Esophagus squamous epithelium (tissue), 5 donors: ENCODE measurements at regions not wholly inside any gene's neighbourhood (a gene's known extent, or its start where the extent isn't known, plus 50 kb on each side); places are given as distances from the start of the nearest gene placed in this dataset.
A peak's percentile ranks its signal among the peaks of the same experiment; 100 is the strongest.

Source experiments
- DNase-seq: peaks from one replicate; lab custom pipeline; 2025; lab: John Stamatoyannopoulos, UW
- H3K27ac ChIP-seq, 4 donors: fragments of 200-600 bp; sonication (generic); one replicate each; pipeline ENCODE4 v1.5.1; 2016 to 2019; ENCODE audit warnings: mild to moderate bottlenecking in 1 of 4
- H3K27me3 ChIP-seq, 4 donors: fragments of 200-600 bp; sonication (generic); 1 replicate in 3 of 4; 2 replicates in 1 of 4; pipeline versions ENCODE4 v1.5.1 to v1.6.0; 2017 to 2021; ENCODE audit warnings: antibody characterized with exemption in 1 of 4
- H3K36me3 ChIP-seq, 3 donors: fragments of 200-600 bp; sonication (generic); one replicate each; pipeline ENCODE4 v1.5.1; 2016 to 2019
- H3K4me1 ChIP-seq, 3 donors: fragments of 200-600 bp; sonication (generic); one replicate each; pipeline ENCODE4 v1.5.1; 2017 to 2019
- H3K4me3 ChIP-seq, 4 donors: fragments of 200-600 bp; sonication (generic); 1 replicate in 3 of 4; 2 replicates in 1 of 4; pipeline ENCODE4 v1.5.1; 2016 to 2019; ENCODE audit warnings: mild to moderate bottlenecking in 2 of 4, moderate library complexity in 1 of 4
- H3K9me3 ChIP-seq, 3 donors: fragments of 200-600 bp; sonication (generic); one replicate each; pipeline ENCODE4 v1.5.1; 2016 to 2019
- CTCF ChIP-seq, 6 experiments: fragments of 450-650 bp in 4 of 6; fragments of 200-600 bp in 2 of 6; sonication (generic) in 2 of 6; IDR thresholded peaks; one replicate each; pipeline ENCODE4 v1.5.1; 2016 to 2019; ENCODE audit warnings: antibody characterized with exemption in 6 of 6, mild to moderate bottlenecking in 4 of 6, moderate library complexity in 4 of 6
- POLR2A ChIP-seq, 4 donors: fragments of 450-650 bp; IDR thresholded peaks; one replicate each; pipeline ENCODE4 v1.6.1; 2017; ENCODE audit warnings: antibody characterized with exemption in 4 of 4, mild to moderate bottlenecking in 4 of 4, moderate library complexity in 3 of 4
- WGBS, 2 donors: methylation state at CpG; one replicate each; pipeline ENCODE4 v1.1.5; 2018; 5-methylcytosine and 5-hydroxymethylcytosine counted together
- intact Hi-C: fragments of 100-400 bp; cut with DNase I; formaldehyde crosslinking; loops from one replicate; pipeline ENCODE4 v1.15.0; 2022
- donor health status: DM: yes; HTN: yes; CAD: no.

DNA sequence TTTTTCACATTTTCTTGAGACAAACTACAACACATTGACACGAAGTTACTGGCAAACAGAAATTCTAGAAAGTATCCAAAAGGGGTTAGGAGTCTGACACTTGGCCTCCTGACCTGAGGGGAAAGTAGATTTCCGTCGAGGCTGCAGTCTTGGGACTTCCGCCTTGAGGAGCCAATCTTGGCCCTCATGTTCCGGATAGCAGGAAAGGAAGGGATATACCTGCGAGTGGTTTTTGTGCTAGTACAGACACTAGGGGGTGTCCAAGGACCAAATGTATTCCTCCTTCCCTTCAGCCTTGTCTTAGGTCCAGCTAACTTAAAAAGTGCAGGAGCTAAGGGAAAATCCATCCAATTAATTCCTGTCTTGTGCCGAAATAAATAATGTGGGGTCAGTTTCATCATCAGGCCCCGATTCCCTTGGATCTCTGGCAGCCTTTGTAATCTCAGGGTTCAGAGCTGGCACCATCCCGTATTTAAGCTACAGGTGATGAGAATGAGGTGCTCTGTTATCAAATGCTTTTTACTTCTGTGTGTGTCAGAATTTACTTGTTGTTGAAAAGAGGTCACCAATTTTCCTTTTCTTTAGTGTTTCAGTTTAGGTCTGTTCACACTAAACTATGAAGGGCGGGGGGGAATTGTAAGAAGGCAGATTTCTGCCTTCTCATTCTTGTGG, 330.2 kb upstream of the FANCL start:
- TF ChIP-seq POLR2A (IDR thresholded peaks at IDR 0.05) (no peak), CTCF (IDR thresholded peaks at IDR 0.05) (peak in 5 of 6 experiments; percentile 28 to 62 (median 33))
- no peaks in the 10 kb centered on the region for H3K36me3 ChIP-seq
- no peaks in the 10 kb centered on the region for H3K9me3 ChIP-seq
- WGBS, 2 donors = 18 to 32% methylated on average over 7 to 10 of the region's 10 CpGs
- no peak for DNase-seq
- H3K4me3 ChIP-seq = no peak overlapping the region
- H3K27me3 ChIP-seq = no peaks in the 10 kb centered on the region
- intact Hi-C loops = no loop called here
- H3K4me1 ChIP-seq = no peaks in the 10 kb centered on the region
- H3K27ac ChIP-seq = no peak overlapping the region

DNA sequence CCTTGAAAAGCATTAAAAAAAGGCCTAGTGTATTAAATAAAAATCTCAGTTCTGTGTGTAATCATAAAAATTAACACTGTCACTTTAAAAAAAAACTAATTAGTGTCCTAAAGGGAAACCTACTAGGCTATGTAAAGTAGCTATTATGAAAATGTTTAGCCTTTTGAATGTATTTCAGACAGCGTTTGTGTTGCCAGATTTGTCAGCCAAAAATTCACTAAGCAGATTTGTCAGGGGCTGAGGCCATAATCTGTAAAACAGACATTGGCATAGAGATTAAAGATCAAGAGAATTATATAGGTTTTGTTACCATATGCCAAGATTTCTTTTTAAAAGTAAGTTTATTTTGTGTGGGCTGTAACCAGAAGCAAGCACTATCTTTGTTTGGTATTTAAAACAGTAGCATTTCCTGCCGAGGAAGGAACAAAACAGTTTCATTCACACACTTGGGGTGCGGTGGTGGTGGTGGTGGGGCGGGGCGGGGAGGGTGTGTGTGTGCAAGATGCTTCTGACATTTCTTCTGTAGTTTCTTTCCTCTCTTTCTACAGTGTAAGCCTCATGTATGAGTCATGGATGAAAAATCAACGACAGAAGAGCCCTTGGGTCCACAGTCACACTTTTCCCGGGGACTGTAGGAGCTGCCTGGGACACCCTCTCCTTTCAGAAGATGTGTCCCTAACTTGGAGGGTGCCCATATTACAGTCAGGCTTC, 328.5 kb upstream of the FANCL start:
- 7 to 42% methylated on average over 5 to 7 of the region's 7 CpGs for WGBS, 2 donors
- DNase-seq = no peak
- Histone ChIP-seq H3K36me3 (no peaks in the 10 kb centered on the region), H3K4me1 (no peaks in the 10 kb centered on the region), H3K27ac (no peak overlapping the region), H3K4me3 (no peak overlapping the region), H3K27me3 (no peaks in the 10 kb centered on the region), H3K9me3 (no peaks in the 10 kb centered on the region)
- no peak for TF ChIP-seq CTCF (IDR thresholded peaks at IDR 0.05)
- intact Hi-C loops = no loop called here

- Histone ChIP-seq H3K4me3 (no peak overlapping the region), H3K27me3 (no peaks in the 10 kb centered on the region), H3K4me1 (no peaks in the 10 kb centered on the region), H3K9me3 (no peaks in the 10 kb centered on the region), H3K36me3 (no peaks in the 10 kb centered on the region), H3K27ac (no peak overlapping the region)
- intact Hi-C loops = no loop called here
- DNase-seq = no peak
- TF ChIP-seq POLR2A (IDR thresholded peaks at IDR 0.05) (no peak), CTCF (IDR thresholded peaks at IDR 0.05) (no peak)
- WGBS, 2 donors = 59 to 75% methylated on average over 2 of the region's 2 CpGs
Measured at GRCh38 chr2:58568901-58569300, 327.8 kb upstream of the FANCL start.

DNA sequence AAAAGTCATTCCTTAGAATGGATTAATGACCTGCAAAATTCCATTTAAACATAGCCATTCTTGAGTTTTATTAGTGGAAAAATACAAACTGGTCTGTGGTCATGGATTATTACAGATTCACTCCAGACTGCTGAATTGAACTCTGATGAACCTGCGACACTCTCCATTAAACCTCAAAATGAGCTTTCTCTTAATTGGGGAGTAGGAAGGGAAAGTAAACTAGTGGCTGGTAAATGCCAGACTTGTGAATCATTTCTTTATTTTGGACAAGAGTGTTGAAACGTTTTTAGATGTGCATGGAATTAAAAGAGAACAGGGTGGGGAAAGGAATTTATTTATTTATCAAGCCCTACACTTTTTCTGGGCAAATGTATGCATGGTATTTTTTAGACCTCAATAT, 321.2 kb upstream of the FANCL start:
- 27 to 52% methylated on average over 2 of the region's 2 CpGs for WGBS, 2 donors
- intact Hi-C loops = no loop called here

More for the DNA sequence above, 321.2 kb upstream of the FANCL start:
- peaks cover 0 to 4% (median 0%) of the 10 kb centered on the region in 4 donors for H3K27me3 ChIP-seq
- H3K36me3 ChIP-seq = no peaks in the 10 kb centered on the region
- no peaks in the 10 kb centered on the region for H3K4me1 ChIP-seq
- no peak for DNase-seq
- no peak overlapping the region for H3K27ac ChIP-seq
- no peak for TF ChIP-seq CTCF (IDR thresholded peaks at IDR 0.05)
- TF ChIP-seq POLR2A (IDR thresholded peaks at IDR 0.05) = no peak
- no peaks in the 10 kb centered on the region for H3K9me3 ChIP-seq
- no peak overlapping the region for H3K4me3 ChIP-seq
